IgD-negative memory B cell (primary cell): ENCODE measurements at regions not wholly inside any gene's neighbourhood (a gene's known extent, or its start where the extent isn't known, plus 50 kb on each side); places are given as distances from the start of the nearest gene placed in this dataset.
A peak's percentile ranks its signal among the peaks of the same experiment; 100 is the strongest.

Experiments
- H3K27ac Mint-ChIP-seq, 3 donors: one replicate each; pipeline ENCODE4 v1.8.0; 2020 to 2022; ENCODE audit warnings: mild to moderate bottlenecking in 3 of 3, mixed read lengths in 3 of 3, moderate library complexity in 1 of 3
- H3K27me3 Mint-ChIP-seq: one replicate; pipeline ENCODE4 v1.8.0; 2021; ENCODE audit warnings: mixed read lengths
- H3K36me3 Mint-ChIP-seq: one replicate; pipeline ENCODE4 v1.8.0; 2020; ENCODE audit warnings: mild to moderate bottlenecking, mixed read lengths
- H3K4me1 Mint-ChIP-seq, 3 donors: one replicate each; pipeline ENCODE4 v1.8.0; 2020 to 2022; ENCODE audit warnings: mixed read lengths in 3 of 3, mild to moderate bottlenecking in 1 of 3
- H3K4me3 Mint-ChIP-seq, 4 donors: one replicate each; pipeline ENCODE4 v1.8.0; 2020 to 2022; ENCODE audit warnings: mild to moderate bottlenecking in 4 of 4, mixed read lengths in 4 of 4, moderate library complexity in 3 of 4
- H3K9me3 Mint-ChIP-seq, 3 donors: one replicate each; pipeline ENCODE4 v1.8.0; 2020 to 2021; ENCODE audit warnings: mixed read lengths in 3 of 3, mild to moderate bottlenecking in 1 of 3

GRCh38 chr12:11568762-11569478 is 80.6 kb upstream of the ETV6 start:
- H3K27me3 Mint-ChIP-seq = peaks cover 15% of the 10 kb centered on the region
- H3K4me3 Mint-ChIP-seq = peak overlapping the region in 3 of 4 donors; percentile 36 to 74 (median 66)
- peaks cover 2% of the 10 kb centered on the region for H3K36me3 Mint-ChIP-seq
- H3K9me3 Mint-ChIP-seq = peaks cover 0 to 11% (median 0%) of the 10 kb centered on the region in 3 donors
- peak overlapping the region; percentile 11 to 47 (median 26) for H3K27ac Mint-ChIP-seq
- peaks cover 21 to 27% (median 21%) of the 10 kb centered on the region in 3 donors for H3K4me1 Mint-ChIP-seq

GRCh38 chr12:11569716-11570115 is 79.8 kb upstream of the ETV6 start:
- Mint-ChIP-seq H3K27ac (no peak overlapping the region), H3K9me3 (peaks cover 0 to 14% (median 0%) of the 10 kb centered on the region in 3 donors), H3K27me3 (peaks cover 15% of the 10 kb centered on the region), H3K4me1 (peaks cover 21 to 27% (median 21%) of the 10 kb centered on the region in 3 donors), H3K36me3 (peaks cover 2% of the 10 kb centered on the region), H3K4me3 (no peak overlapping the region)

- Mint-ChIP-seq H3K36me3 (peaks cover 4% of the 10 kb centered on the region), H3K27me3 (peaks cover 15% of the 10 kb centered on the region), H3K27ac (no peak overlapping the region), H3K4me3 (no peak overlapping the region), H3K9me3 (peaks cover 0 to 5% (median 0%) of the 10 kb centered on the region in 3 donors), H3K4me1 (peaks cover 10 to 16% (median 12%) of the 10 kb centered on the region in 3 donors)
Measured at GRCh38 chr12:11573880-11574279, 75.6 kb upstream of the ETV6 start.

- H3K36me3 Mint-ChIP-seq = peaks cover 4% of the 10 kb centered on the region
- H3K27ac Mint-ChIP-seq = no peak overlapping the region
- H3K4me1 Mint-ChIP-seq = peaks cover 4 to 5% (median 4%) of the 10 kb centered on the region in 3 donors
- no peak overlapping the region for H3K4me3 Mint-ChIP-seq
- peaks cover 8% of the 10 kb centered on the region for H3K27me3 Mint-ChIP-seq
- peaks cover 0 to 5% (median 0%) of the 10 kb centered on the region in 3 donors for H3K9me3 Mint-ChIP-seq
Measured at GRCh38 chr12:11576104-11576503, 73.4 kb upstream of the ETV6 start.

GRCh38 chr12:11577658-11578260 is 71.7 kb upstream of the ETV6 start:
- H3K4me1 Mint-ChIP-seq = peaks cover 4 to 7% (median 6%) of the 10 kb centered on the region in 3 donors
- H3K27ac Mint-ChIP-seq = no peak overlapping the region
- H3K27me3 Mint-ChIP-seq = peaks cover 3% of the 10 kb centered on the region
- H3K9me3 Mint-ChIP-seq = peaks cover 0 to 5% (median 0%) of the 10 kb centered on the region in 3 donors
- H3K4me3 Mint-ChIP-seq = peak overlapping the region in 1 of 4 donors; percentile 45
- peaks cover 4% of the 10 kb centered on the region for H3K36me3 Mint-ChIP-seq

- peaks cover 0 to 5% (median 0%) of the 10 kb centered on the region in 3 donors for H3K9me3 Mint-ChIP-seq
- peak overlapping the region in 1 of 3 donors; percentile 41 for H3K27ac Mint-ChIP-seq
- peak overlapping the region in 2 of 4 donors; percentile 19 to 45 for H3K4me3 Mint-ChIP-seq
- H3K36me3 Mint-ChIP-seq = peaks cover 4% of the 10 kb centered on the region
- peaks cover 3% of the 10 kb centered on the region for H3K27me3 Mint-ChIP-seq
- peaks cover 4 to 7% (median 6%) of the 10 kb centered on the region in 3 donors for H3K4me1 Mint-ChIP-seq
Measured at GRCh38 chr12:11578461-11578993, 70.9 kb upstream of the ETV6 start.

- Mint-ChIP-seq H3K4me3 (no peak overlapping the region), H3K9me3 (no peaks in the 10 kb centered on the region), H3K27ac (no peak overlapping the region), H3K36me3 (peaks cover 5% of the 10 kb centered on the region), H3K4me1 (peaks cover 4 to 7% (median 6%) of the 10 kb centered on the region in 3 donors), H3K27me3 (peaks cover 1% of the 10 kb centered on the region)
Measured at GRCh38 chr12:11580125-11580751, 69.2 kb upstream of the ETV6 start.

GRCh38 chr12:11581179-11581755 is 68.2 kb upstream of the ETV6 start:
- Mint-ChIP-seq H3K27me3 (no peaks in the 10 kb centered on the region), H3K27ac (no peak overlapping the region), H3K4me3 (no peak overlapping the region), H3K36me3 (peaks cover 5% of the 10 kb centered on the region), H3K9me3 (no peaks in the 10 kb centered on the region), H3K4me1 (peaks cover 4 to 6% (median 5%) of the 10 kb centered on the region in 3 donors)

GRCh38 chr12:11584221-11584855 is 65.1 kb upstream of the ETV6 start:
- Mint-ChIP-seq H3K4me3 (no peak overlapping the region), H3K9me3 (peaks cover 0 to 4% (median 0%) of the 10 kb centered on the region in 3 donors), H3K4me1 (peaks cover 0 to 2% (median 2%) of the 10 kb centered on the region in 3 donors), H3K27me3 (no peaks in the 10 kb centered on the region), H3K27ac (no peak overlapping the region), H3K36me3 (peaks cover 4% of the 10 kb centered on the region)

- Mint-ChIP-seq H3K27ac (no peak overlapping the region), H3K4me3 (no peak overlapping the region), H3K9me3 (peaks cover 0 to 3% (median 0%) of the 10 kb centered on the region in 3 donors), H3K36me3 (peaks cover 3% of the 10 kb centered on the region), H3K27me3 (no peaks in the 10 kb centered on the region), H3K4me1 (peaks cover 3 to 5% (median 4%) of the 10 kb centered on the region in 3 donors)
Measured at GRCh38 chr12:11592484-11592883, 57.0 kb upstream of the ETV6 start.

- H3K4me3 Mint-ChIP-seq = no peak overlapping the region
- H3K27ac Mint-ChIP-seq = no peak overlapping the region
Measured at GRCh38 chr12:11593013-11593412, 56.5 kb upstream of the ETV6 start.

GRCh38 chr12:11595080-11595479 is 54.4 kb upstream of the ETV6 start:
- peaks cover under 1% of the 10 kb centered on the region for H3K36me3 Mint-ChIP-seq
- H3K27ac Mint-ChIP-seq = peak overlapping the region in 1 of 3 donors; percentile 10
- H3K27me3 Mint-ChIP-seq = peaks cover 3% of the 10 kb centered on the region
- H3K4me3 Mint-ChIP-seq = no peak overlapping the region
- peaks cover 3 to 5% (median 4%) of the 10 kb centered on the region in 3 donors for H3K4me1 Mint-ChIP-seq
- H3K9me3 Mint-ChIP-seq = peaks cover 0 to 2% (median 0%) of the 10 kb centered on the region in 3 donors

More at GRCh38 chr12:11593013-11593412, 56.5 kb upstream of the ETV6 start:
- Mint-ChIP-seq H3K9me3 (no peaks in the 10 kb centered on the region), H3K27me3 (no peaks in the 10 kb centered on the region), H3K36me3 (peaks cover 3% of the 10 kb centered on the region), H3K4me1 (peaks cover 3 to 5% (median 4%) of the 10 kb centered on the region in 3 donors)

- Mint-ChIP-seq H3K27me3 (peaks cover 5% of the 10 kb centered on the region), H3K27ac (peak overlapping the region in 1 of 3 donors; percentile 10), H3K36me3 (no peaks in the 10 kb centered on the region), H3K4me3 (no peak overlapping the region), H3K9me3 (peaks cover 0 to 2% (median 0%) of the 10 kb centered on the region in 3 donors), H3K4me1 (peaks cover 3 to 5% (median 4%) of the 10 kb centered on the region in 3 donors)
Measured at GRCh38 chr12:11596141-11596540, 53.3 kb upstream of the ETV6 start.

GRCh38 chr12:11598900-11599299 is 50.6 kb upstream of the ETV6 start:
- Mint-ChIP-seq H3K4me1 (peaks cover 3 to 5% (median 4%) of the 10 kb centered on the region in 3 donors), H3K36me3 (no peaks in the 10 kb centered on the region), H3K4me3 (no peak overlapping the region), H3K27me3 (peaks cover 5% of the 10 kb centered on the region), H3K27ac (no peak overlapping the region), H3K9me3 (peaks cover 0 to 2% (median 0%) of the 10 kb centered on the region in 3 donors)
